Stomach (tissue), 8 donors: ENCODE measurements at regions not wholly inside any gene's neighbourhood (a gene's known extent, or its start where the extent isn't known, plus 50 kb on each side); places are given as distances from the start of the nearest gene placed in this dataset.
"Not testable (repeated sequence)": the region's sequence is repeated elsewhere in the genome, so short reads cannot be mapped to it uniquely, and the experiment has no call there.

Experiments used
- DNase-seq, 2 donors: peaks; one replicate each; pipeline versions ENCODE4 v3.0.0 to v3.0.0-alpha.2; 2013 to 2019
- H3K27ac ChIP-seq, 5 donors: fragments of 200-600 bp in 4 of 5; sonication (generic) in 4 of 5; one replicate each; pipeline ENCODE4 v1.5.1; 2013 to 2019; ENCODE audit warnings: mild to moderate bottlenecking in 1 of 5, moderate library complexity in 1 of 5
- H3K27me3 ChIP-seq, 3 donors: fragments of 200-600 bp; sonication (generic); one replicate each; pipeline ENCODE4 v1.5.1; 2017 to 2019; ENCODE audit warnings: mixed run types in 1 of 3
- H3K36me3 ChIP-seq, 4 donors: fragments of 200-600 bp; sonication (generic); 1 replicate in 3 of 4; 2 replicates in 1 of 4; pipeline ENCODE4 v1.5.1; 2016 to 2019
- H3K4me1 ChIP-seq, 4 donors: fragments of 200-600 bp; sonication (generic); one replicate each; pipeline ENCODE4 v1.5.1; 2016 to 2019
- H3K4me3 ChIP-seq, 4 donors: fragments of 200-600 bp; sonication (generic) in 3 of 4; one replicate each; pipeline ENCODE4 v1.5.1; 2016 to 2019; ENCODE audit warnings: mild to moderate bottlenecking in 1 of 4
- H3K9me3 ChIP-seq, 4 donors: fragments of 200-600 bp; sonication (generic); one replicate each; pipeline ENCODE4 v1.5.1; 2016 to 2019
- EP300 ChIP-seq: sonication (generic); formaldehyde crosslinking; IDR thresholded peaks from one replicate; pipeline ENCODE4 v1.6.1; 2017; ENCODE audit warnings: antibody characterized with exemption
- POLR2A ChIP-seq, 4 donors: fragments of 450-650 bp; IDR thresholded peaks; one replicate each; pipeline ENCODE4 v1.6.1; 2016; ENCODE audit warnings: antibody characterized with exemption in 4 of 4, control low read depth in 2 of 4, mild to moderate bottlenecking in 1 of 4, moderate library complexity in 1 of 4
- POLR2AphosphoS5 ChIP-seq, 3 donors: sonication (generic); formaldehyde crosslinking; IDR thresholded peaks; one replicate each; pipeline ENCODE4 v1.6.1; 2016; ENCODE audit warnings: antibody characterized with exemption in 3 of 3
- WGBS, 5 donors: extraction: QIAGEN DNeasy Blood & Tissue Kit in 3 of 5; methylation state at CpG; one replicate each; pipeline versions ENCODE4 v1.1.5 to v1.1.7; 2013 to 2018; 5-methylcytosine and 5-hydroxymethylcytosine counted together
- intact Hi-C: fragments of 100-400 bp; cut with DNase I; formaldehyde crosslinking; loops from one replicate; pipeline ENCODE4 v1.15.1; 2023; ENCODE audit warnings: low total_unique reads
- TF ChIP-seq, protein P1 (sequence below), 7 experiments: fragments of 450-650 bp in 4 of 7; fragments of 200-600 bp in 3 of 7; sonication (generic) in 3 of 7; IDR thresholded peaks; one replicate each; pipeline ENCODE4 v1.5.1; 2016 to 2019; ENCODE audit warnings: antibody characterized with exemption in 7 of 7, control low read depth in 2 of 7, mild to moderate bottlenecking in 1 of 7
- donor health status: healthy with polysubstance abuse.
- donor health status: Bipolar disorder and iron deficiency.
- donor health status: healthy.

DNA sequence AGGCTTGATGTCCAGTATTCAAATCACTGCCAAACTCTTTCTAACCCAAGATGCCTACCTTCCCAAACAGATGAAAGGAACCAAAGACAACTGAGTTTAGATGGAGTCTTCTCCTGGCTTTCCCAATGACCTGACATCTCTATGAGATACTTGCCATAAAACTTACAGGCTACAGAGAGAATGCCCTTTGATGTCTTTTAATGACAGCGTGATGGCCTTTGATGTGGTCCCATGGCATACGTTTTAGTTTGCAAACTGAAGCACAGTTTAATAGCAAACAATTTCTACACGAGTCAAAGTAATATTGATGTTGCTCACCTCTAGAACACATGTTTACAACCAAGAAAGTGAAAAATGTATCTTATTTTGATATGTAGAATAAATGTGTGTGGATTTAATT lies 73.2 kb downstream of the ZIC4 start:
- TF ChIP-seq POLR2AphosphoS5 (IDR thresholded peaks at IDR 0.05), result no peak
- no peak for TF ChIP-seq POLR2A (IDR thresholded peaks at IDR 0.05)
- no peak for TF ChIP-seq EP300
- TF ChIP-seq, protein P1, sequence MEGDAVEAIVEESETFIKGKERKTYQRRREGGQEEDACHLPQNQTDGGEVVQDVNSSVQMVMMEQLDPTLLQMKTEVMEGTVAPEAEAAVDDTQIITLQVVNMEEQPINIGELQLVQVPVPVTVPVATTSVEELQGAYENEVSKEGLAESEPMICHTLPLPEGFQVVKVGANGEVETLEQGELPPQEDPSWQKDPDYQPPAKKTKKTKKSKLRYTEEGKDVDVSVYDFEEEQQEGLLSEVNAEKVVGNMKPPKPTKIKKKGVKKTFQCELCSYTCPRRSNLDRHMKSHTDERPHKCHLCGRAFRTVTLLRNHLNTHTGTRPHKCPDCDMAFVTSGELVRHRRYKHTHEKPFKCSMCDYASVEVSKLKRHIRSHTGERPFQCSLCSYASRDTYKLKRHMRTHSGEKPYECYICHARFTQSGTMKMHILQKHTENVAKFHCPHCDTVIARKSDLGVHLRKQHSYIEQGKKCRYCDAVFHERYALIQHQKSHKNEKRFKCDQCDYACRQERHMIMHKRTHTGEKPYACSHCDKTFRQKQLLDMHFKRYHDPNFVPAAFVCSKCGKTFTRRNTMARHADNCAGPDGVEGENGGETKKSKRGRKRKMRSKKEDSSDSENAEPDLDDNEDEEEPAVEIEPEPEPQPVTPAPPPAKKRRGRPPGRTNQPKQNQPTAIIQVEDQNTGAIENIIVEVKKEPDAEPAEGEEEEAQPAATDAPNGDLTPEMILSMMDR (IDR thresholded peaks at IDR 0.05), result no peak
- Histone ChIP-seq H3K4me1 (no peaks in the 10 kb centered on the region), H3K27me3 (peaks cover 0 to 6% (median 0%) of the 10 kb centered on the region in 3 donors), H3K27ac (no peak overlapping the region), H3K4me3 (no peak overlapping the region), H3K9me3 (no peaks in the 10 kb centered on the region), H3K36me3 (no peaks in the 10 kb centered on the region)
- WGBS, 5 donors, result 52 to 66% (median 59%) methylated on average over 3 of the region's 3 CpGs
- intact Hi-C loops, result no loop called here
- no peak for DNase-seq

DNA sequence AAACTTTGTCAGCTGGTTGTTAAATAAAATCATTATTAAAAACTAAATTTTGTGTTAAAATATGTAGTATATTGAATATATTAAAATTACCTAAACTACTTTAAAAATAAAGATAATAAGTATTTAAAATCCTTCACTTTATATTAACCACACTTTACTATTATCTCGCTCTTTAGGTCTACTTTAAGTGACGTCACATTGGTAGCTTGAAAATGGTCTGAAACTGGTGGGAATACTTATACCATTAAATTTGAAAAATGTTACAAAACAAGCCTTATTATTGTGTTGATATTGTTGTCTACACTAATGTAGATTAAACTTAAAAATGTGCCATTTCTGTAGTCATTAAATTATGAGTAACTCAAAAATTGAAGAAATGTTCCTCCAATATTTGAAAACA lies 77.6 kb downstream of the ZIC4 start:
- peaks cover 0 to 6% (median 0%) of the 10 kb centered on the region in 4 donors for H3K9me3 ChIP-seq
- H3K36me3 ChIP-seq, result no peaks in the 10 kb centered on the region
- no peak for DNase-seq
- 83 to 88% (median 85%) methylated on average over 2 of the region's 2 CpGs for WGBS, 5 donors
- H3K4me3 ChIP-seq, result no peak overlapping the region
- no peaks in the 10 kb centered on the region for H3K27me3 ChIP-seq
- intact Hi-C loops, result no loop called here
- H3K4me1 ChIP-seq, result no peaks in the 10 kb centered on the region
- TF ChIP-seq EP300, result no peak
- TF ChIP-seq, protein P1 (IDR thresholded peaks at IDR 0.05), result no peak
- TF ChIP-seq POLR2A (IDR thresholded peaks at IDR 0.05), result no peak
- TF ChIP-seq POLR2AphosphoS5 (IDR thresholded peaks at IDR 0.05), result no peak
- no peak overlapping the region for H3K27ac ChIP-seq

GRCh38 chr3:147324356-147324755 lies 82.0 kb downstream of the ZIC4 start:
- TF ChIP-seq POLR2A (IDR thresholded peaks at IDR 0.05) (no peak), EP300 (no peak), POLR2AphosphoS5 (IDR thresholded peaks at IDR 0.05) (no peak)
- TF ChIP-seq, protein P1 (IDR thresholded peaks at IDR 0.05), result no peak
- intact Hi-C loops, result no loop called here
- Histone ChIP-seq H3K4me3 (no peak overlapping the region), H3K27me3 (no peaks in the 10 kb centered on the region), H3K9me3 (peaks cover 0 to 8% (median 3%) of the 10 kb centered on the region in 4 donors), H3K4me1 (no peaks in the 10 kb centered on the region), H3K27ac (no peak overlapping the region), H3K36me3 (no peaks in the 10 kb centered on the region)
- no peak for DNase-seq

- Histone ChIP-seq H3K27ac (no peak overlapping the region), H3K4me1 (no peaks in the 10 kb centered on the region), H3K27me3 (no peaks in the 10 kb centered on the region), H3K9me3 (peaks cover 0 to 13% (median 3%) of the 10 kb centered on the region in 4 donors), H3K36me3 (no peaks in the 10 kb centered on the region), H3K4me3 (no peak overlapping the region)
- DNase-seq, result no peak
- WGBS, 5 donors, result 39 to 52% (median 48%) methylated on average over 3 of the region's 3 CpGs
- intact Hi-C loops, result no loop called here
- TF ChIP-seq EP300 (no peak), POLR2A (IDR thresholded peaks at IDR 0.05) (no peak)
- TF ChIP-seq, protein P1 (IDR thresholded peaks at IDR 0.05), result no peak
Measured at GRCh38 chr3:147318900-147319299, 87.4 kb downstream of the ZIC4 start.

GRCh38 chr3:147317080-147317479 lies 89.3 kb downstream of the ZIC4 start:
- intact Hi-C loops, H3K4me3 ChIP-seq, DNase-seq, H3K27ac ChIP-seq, H3K4me1 ChIP-seq, H3K36me3 ChIP-seq, H3K27me3 ChIP-seq: not testable (repeated sequence)
- WGBS, 5 donors, result 28 to 71% (median 66%) methylated on average over 4 to 6 of the region's 6 CpGs
- peaks cover 0 to 13% (median 3%) of the 10 kb centered on the region in 4 donors for H3K9me3 ChIP-seq
